Gastrocnemius medialis (tissue), 4 donors: ENCODE measurements at regions not wholly inside any gene's neighbourhood (a gene's known extent, or its start where the extent isn't known, plus 50 kb on each side); places are given as distances from the start of the nearest gene placed in this dataset.

Experiments
- POLR2A ChIP-seq, 2 donors: fragments of 450-650 bp; IDR thresholded peaks; one replicate each; pipeline ENCODE4 v1.6.1; 2017; ENCODE audit warnings: antibody characterized with exemption in 2 of 2, mild to moderate bottlenecking in 2 of 2, moderate library complexity in 2 of 2
- TF ChIP-seq, protein P1 (sequence below), 5 experiments: fragments of 450-650 bp in 3 of 5; fragments of 200-600 bp in 2 of 5; sonication (generic) in 2 of 5; IDR thresholded peaks in 4 of 5; conservative IDR thresholded peaks in 1 of 5; 1 replicate in 4 of 5; 2 replicates in 1 of 5; pipeline ENCODE4 v1.5.1; 2016 to 2019; ENCODE audit warnings: antibody characterized with exemption in 5 of 5, mild to moderate bottlenecking in 3 of 5, moderate library complexity in 3 of 5

- TF ChIP-seq, protein P1, sequence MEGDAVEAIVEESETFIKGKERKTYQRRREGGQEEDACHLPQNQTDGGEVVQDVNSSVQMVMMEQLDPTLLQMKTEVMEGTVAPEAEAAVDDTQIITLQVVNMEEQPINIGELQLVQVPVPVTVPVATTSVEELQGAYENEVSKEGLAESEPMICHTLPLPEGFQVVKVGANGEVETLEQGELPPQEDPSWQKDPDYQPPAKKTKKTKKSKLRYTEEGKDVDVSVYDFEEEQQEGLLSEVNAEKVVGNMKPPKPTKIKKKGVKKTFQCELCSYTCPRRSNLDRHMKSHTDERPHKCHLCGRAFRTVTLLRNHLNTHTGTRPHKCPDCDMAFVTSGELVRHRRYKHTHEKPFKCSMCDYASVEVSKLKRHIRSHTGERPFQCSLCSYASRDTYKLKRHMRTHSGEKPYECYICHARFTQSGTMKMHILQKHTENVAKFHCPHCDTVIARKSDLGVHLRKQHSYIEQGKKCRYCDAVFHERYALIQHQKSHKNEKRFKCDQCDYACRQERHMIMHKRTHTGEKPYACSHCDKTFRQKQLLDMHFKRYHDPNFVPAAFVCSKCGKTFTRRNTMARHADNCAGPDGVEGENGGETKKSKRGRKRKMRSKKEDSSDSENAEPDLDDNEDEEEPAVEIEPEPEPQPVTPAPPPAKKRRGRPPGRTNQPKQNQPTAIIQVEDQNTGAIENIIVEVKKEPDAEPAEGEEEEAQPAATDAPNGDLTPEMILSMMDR (IDR thresholded peaks at IDR 0.05 in 4 of 5, conservative IDR thresholded peaks at IDR 0.05 in 1 of 5), result no peak
- no peak for TF ChIP-seq POLR2A (IDR thresholded peaks at IDR 0.05)
These were observed 74.6 kb upstream of the HDAC4 start for GRCh38 chr2:239475161-239476028.
